OCI-LY7 (cell line): ENCODE measurements at regions not wholly inside any gene's neighbourhood (a gene's known extent, or its start where the extent isn't known, plus 50 kb on each side); places are given as distances from the start of the nearest gene placed in this dataset.
A peak's percentile ranks its signal among the peaks of the same experiment; 100 is the strongest.

Experiments used
- BruUV-seq: library from RNA; stranded (reverse); fragments of 400-500 nt; replicated peaks from 2 replicates; lab custom pipeline; 2021; lab: Mats Ljungman, UMichigan
- CTCF ChIA-PET: fragments of 300-600 bp; sonication (Branson Sonifier 250); formaldehyde crosslinking; loops from one replicate; lab custom pipeline; 2022; ENCODE audit warnings: antibody characterized with exemption; ENCODE audit not compliant: unreplicated experiment; lab: Charles Lee
- POLR2A ChIA-PET: fragments of 300-600 bp; sonication (Branson Sonifier 250); formaldehyde crosslinking; loops from one replicate; lab custom pipeline; 2022; ENCODE audit warnings: antibody characterized with exemption; lab: Charles Lee
- DNase-seq: peaks from one replicate; pipeline ENCODE4 v3.0.0-alpha.2; 2015; ENCODE audit warnings: low spot score
- H2AFZ ChIP-seq: fragments of 200-600 bp; sonication (generic), shearing (Covaris generic); 2 replicates; pipeline ENCODE4 v1.6.1; 2014; ENCODE audit warnings: mild to moderate bottlenecking, antibody characterized with exemption, low read length, moderate library complexity
- H3K27ac ChIP-seq: fragments of 200-600 bp; sonication (generic); 2 replicates; pipeline ENCODE4 v1.5.1; 2014; ENCODE audit warnings: mixed run types, low read depth, mild to moderate bottlenecking, moderate library complexity, low read length, inconsistent platforms; ENCODE audit not compliant: poor library complexity, severe bottlenecking
- H3K36me3 ChIP-seq: fragments of 200-600 bp; sonication (generic); 2 replicates; pipeline ENCODE4 v1.6.1; 2014; ENCODE audit warnings: mild to moderate bottlenecking, antibody characterized with exemption, low read length, moderate library complexity, mixed read lengths; ENCODE audit not compliant: insufficient read depth
- H3K4me1 ChIP-seq: fragments of 200-600 bp; sonication (generic); 2 replicates; pipeline ENCODE4 v1.5.1; 2014; ENCODE audit warnings: mild to moderate bottlenecking, low read length; ENCODE audit not compliant: insufficient read depth, poor library complexity, severe bottlenecking
- H3K4me2 ChIP-seq: fragments of 200-600 bp; sonication (generic); 2 replicates; pipeline ENCODE4 v1.6.1; 2014; ENCODE audit warnings: mild to moderate bottlenecking, low read length
- H3K4me3 ChIP-seq: fragments of 200-600 bp; sonication (generic); 2 replicates; pipeline ENCODE4 v1.5.1; 2014; ENCODE audit warnings: mild to moderate bottlenecking, low read depth, low read length; ENCODE audit not compliant: poor library complexity, severe bottlenecking
- H3K79me2 ChIP-seq: fragments of 200-600 bp; sonication (generic); 2 replicates; pipeline ENCODE4 v1.6.1; 2016; ENCODE audit warnings: low read depth, mild to moderate bottlenecking, low read length, moderate library complexity, mixed read lengths; ENCODE audit not compliant: insufficient read depth
- H3K9me2 ChIP-seq: fragments of 200-600 bp; sonication (generic); 2 replicates; pipeline ENCODE4 v1.6.1; 2016; ENCODE audit warnings: mild to moderate bottlenecking, low read length, mixed read lengths; ENCODE audit not compliant: insufficient read depth
- H3K9me3 ChIP-seq: fragments of 200-600 bp; sonication (generic); 2 replicates; pipeline ENCODE4 v1.6.1; 2014; ENCODE audit warnings: mild to moderate bottlenecking, mixed run types, low read length, mixed read lengths
- H4K20me1 ChIP-seq: fragments of 200-600 bp; sonication (generic); 2 replicates; pipeline ENCODE4 v1.6.1; 2014; ENCODE audit warnings: mild to moderate bottlenecking, antibody characterized with exemption, low read length, moderate library complexity, mixed read lengths; ENCODE audit not compliant: insufficient read depth
- EZH2phosphoT487 ChIP-seq: fragments of 200-600 bp; sonication (generic); IDR thresholded peaks from 2 replicates; pipeline ENCODE4 v1.6.1; 2018; ENCODE audit warnings: low read depth, borderline replicate concordance, mild to moderate bottlenecking, mixed run types, antibody characterized with exemption, low read length, moderate library complexity, mixed read lengths
- intact Hi-C: fragments of 100-400 bp; cut with micrococcal nuclease; formaldehyde crosslinking; loops from one replicate; pipeline ENCODE4 v1.10.0; 2022; ENCODE audit not compliant: unreplicated experiment
- TF ChIP-seq, protein P1 (sequence below): fragments of 200-600 bp; sonication (generic); conservative IDR thresholded peaks from 2 replicates; pipeline ENCODE4 v1.5.1; 2014; ENCODE audit warnings: mild to moderate bottlenecking, antibody characterized with exemption, low read length, moderate library complexity, mixed read lengths

GRCh38 chr6:88244721-88245120 lies 78.6 kb upstream of the CNR1 start:
- Histone ChIP-seq H3K4me1 (no peaks in the 10 kb centered on the region), H3K9me3 (no peaks in the 10 kb centered on the region), H4K20me1 (no peaks in the 10 kb centered on the region), H3K36me3 (no peaks in the 10 kb centered on the region), H3K4me3 (no peak overlapping the region), H2AFZ (no peak overlapping the region), H3K4me2 (no peak overlapping the region), H3K27ac (no peak overlapping the region), H3K79me2 (no peaks in the 10 kb centered on the region), H3K9me2 (no peaks in the 10 kb centered on the region)
- TF ChIP-seq, protein P1, sequence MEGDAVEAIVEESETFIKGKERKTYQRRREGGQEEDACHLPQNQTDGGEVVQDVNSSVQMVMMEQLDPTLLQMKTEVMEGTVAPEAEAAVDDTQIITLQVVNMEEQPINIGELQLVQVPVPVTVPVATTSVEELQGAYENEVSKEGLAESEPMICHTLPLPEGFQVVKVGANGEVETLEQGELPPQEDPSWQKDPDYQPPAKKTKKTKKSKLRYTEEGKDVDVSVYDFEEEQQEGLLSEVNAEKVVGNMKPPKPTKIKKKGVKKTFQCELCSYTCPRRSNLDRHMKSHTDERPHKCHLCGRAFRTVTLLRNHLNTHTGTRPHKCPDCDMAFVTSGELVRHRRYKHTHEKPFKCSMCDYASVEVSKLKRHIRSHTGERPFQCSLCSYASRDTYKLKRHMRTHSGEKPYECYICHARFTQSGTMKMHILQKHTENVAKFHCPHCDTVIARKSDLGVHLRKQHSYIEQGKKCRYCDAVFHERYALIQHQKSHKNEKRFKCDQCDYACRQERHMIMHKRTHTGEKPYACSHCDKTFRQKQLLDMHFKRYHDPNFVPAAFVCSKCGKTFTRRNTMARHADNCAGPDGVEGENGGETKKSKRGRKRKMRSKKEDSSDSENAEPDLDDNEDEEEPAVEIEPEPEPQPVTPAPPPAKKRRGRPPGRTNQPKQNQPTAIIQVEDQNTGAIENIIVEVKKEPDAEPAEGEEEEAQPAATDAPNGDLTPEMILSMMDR = no peak
- TF ChIP-seq EZH2phosphoT487 = no peak
- POLR2A ChIA-PET = no interaction called here
- intact Hi-C loops = no loop called here
- CTCF ChIA-PET = no interaction called here
- BruUV-seq = no TSS peak
- DNase-seq = no peak

- Histone ChIP-seq H2AFZ (peak overlapping the region; percentile 4; the same call in 1 of the 2 replicates), H4K20me1 (no peaks in the 10 kb centered on the region), H3K4me3 (no peak overlapping the region), H3K4me1 (peaks cover 17% of the 10 kb centered on the region), H3K9me2 (no peaks in the 10 kb centered on the region), H3K36me3 (no peaks in the 10 kb centered on the region), H3K9me3 (no peaks in the 10 kb centered on the region), H3K27ac (no peak overlapping the region), H3K79me2 (no peaks in the 10 kb centered on the region), H3K4me2 (no peak overlapping the region)
- BruUV-seq = no TSS peak
- intact Hi-C loops = loop anchor here (1.0 to 10.0 kb wide), 5 partner anchors 57 to 844 kb away; no protein-coding TSS in a partner anchor
- no peak for DNase-seq
- CTCF ChIA-PET = no interaction called here
- POLR2A ChIA-PET = no interaction called here
- no peak for TF ChIP-seq EZH2phosphoT487
- TF ChIP-seq, protein P1 = no peak
These were observed 72.8 kb upstream of the CNR1 start for GRCh38 chr6:88238901-88239300.

DNA sequence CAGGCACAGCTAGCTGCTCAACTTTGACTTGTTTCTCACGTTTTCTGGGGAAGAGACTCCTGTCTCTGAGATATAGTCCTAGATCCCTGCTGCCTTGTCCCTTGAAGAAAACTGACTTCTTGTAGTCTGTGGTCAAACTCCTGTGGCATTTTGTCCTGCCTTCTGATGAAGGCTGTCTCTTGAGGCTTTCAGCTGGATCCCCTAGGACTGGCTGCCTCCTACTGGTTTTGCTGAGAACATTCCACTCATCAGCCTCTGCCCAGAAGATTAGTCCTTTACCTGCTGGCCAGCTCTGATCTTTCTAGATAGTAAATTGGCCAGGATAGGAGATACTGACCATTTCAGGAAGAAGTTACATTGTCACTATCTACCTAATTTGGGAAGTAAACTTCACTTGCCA lies 71.9 kb upstream of the CNR1 start:
- Histone ChIP-seq H3K36me3 (no peaks in the 10 kb centered on the region), H3K4me1 (peaks cover 17% of the 10 kb centered on the region), H3K27ac (no peak overlapping the region), H4K20me1 (no peaks in the 10 kb centered on the region), H3K4me2 (peak overlapping the region; percentile 18), H3K9me3 (peaks cover 3% of the 10 kb centered on the region; the same call in 1 of the 2 replicates), H3K79me2 (no peaks in the 10 kb centered on the region), H2AFZ (peak overlapping the region; percentile 42; the same call in 1 of the 2 replicates), H3K4me3 (no peak overlapping the region), H3K9me2 (no peaks in the 10 kb centered on the region)
- no TSS peak for BruUV-seq
- POLR2A ChIA-PET = interaction anchor here (0.6 to 1.4 kb wide), 5 partner anchors 11 to 331 kb away, joined by 3 read pairs; no protein-coding TSS in a partner anchor
- intact Hi-C loops = loop anchor here (1.0 to 10.0 kb wide), 5 partner anchors 56 to 843 kb away; no protein-coding TSS in a partner anchor
- CTCF ChIA-PET = interaction anchor here (0.8 to 1.0 kb wide), 2 partner anchors 12 to 309 kb away, joined by 3 read pairs; no protein-coding TSS in a partner anchor
- no peak for TF ChIP-seq EZH2phosphoT487
- TF ChIP-seq, protein P1 = peak; percentile 88
- DNase-seq = peak; percentile 74
